ENCODE measurements at regions not wholly inside any gene's neighbourhood (a gene's known extent, or its start where the extent isn't known, plus 50 kb on each side); places are given as distances from the start of the nearest gene placed in this dataset.

DNA sequence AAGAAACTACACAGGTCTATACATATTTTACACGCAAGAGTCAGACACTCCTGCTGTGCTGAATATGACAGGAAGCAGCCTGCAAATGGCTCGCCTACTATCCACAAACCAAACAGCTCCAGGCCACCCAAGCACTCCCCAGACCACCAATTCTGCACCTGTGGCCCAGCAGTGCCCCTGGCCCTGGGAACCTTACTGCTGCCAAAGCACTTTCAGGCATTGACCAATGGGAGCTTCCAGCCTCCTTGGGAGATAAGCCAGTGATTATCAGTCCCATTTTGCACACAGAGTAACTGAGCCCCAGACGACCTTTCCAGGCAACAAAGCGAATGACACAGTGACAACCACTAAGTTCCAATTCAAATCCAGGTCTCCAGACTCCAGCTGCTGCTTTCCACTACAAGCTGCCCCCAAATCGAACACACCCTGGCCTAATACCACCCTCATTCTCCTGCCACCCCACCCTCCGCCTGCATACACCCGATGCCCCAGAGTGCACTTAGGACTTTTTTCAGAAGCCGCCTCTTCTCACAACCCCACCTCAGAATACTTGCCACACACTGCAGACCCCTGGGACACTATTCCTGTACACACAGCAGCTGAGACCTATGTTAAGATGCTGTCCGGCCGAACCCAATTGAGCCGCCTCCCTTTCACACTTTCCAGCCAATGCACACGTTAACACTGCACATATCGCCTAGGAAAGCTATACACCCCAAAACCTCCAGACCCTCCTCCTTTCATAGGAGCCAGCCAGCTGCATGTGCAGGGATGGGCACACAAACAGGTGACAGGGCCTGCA, 126.1 kb upstream of the PRMT8 start:
- H3K9me3 ChIP-seq, result no peaks in the 10 kb centered on the region
- DNase-seq, result no peak
- TF ChIP-seq, protein P1, sequence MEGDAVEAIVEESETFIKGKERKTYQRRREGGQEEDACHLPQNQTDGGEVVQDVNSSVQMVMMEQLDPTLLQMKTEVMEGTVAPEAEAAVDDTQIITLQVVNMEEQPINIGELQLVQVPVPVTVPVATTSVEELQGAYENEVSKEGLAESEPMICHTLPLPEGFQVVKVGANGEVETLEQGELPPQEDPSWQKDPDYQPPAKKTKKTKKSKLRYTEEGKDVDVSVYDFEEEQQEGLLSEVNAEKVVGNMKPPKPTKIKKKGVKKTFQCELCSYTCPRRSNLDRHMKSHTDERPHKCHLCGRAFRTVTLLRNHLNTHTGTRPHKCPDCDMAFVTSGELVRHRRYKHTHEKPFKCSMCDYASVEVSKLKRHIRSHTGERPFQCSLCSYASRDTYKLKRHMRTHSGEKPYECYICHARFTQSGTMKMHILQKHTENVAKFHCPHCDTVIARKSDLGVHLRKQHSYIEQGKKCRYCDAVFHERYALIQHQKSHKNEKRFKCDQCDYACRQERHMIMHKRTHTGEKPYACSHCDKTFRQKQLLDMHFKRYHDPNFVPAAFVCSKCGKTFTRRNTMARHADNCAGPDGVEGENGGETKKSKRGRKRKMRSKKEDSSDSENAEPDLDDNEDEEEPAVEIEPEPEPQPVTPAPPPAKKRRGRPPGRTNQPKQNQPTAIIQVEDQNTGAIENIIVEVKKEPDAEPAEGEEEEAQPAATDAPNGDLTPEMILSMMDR (IDR thresholded peaks at IDR 0.05; ENCODE audit: low read depth, low read length), result no peak
- no peaks in the 10 kb centered on the region for H3K36me3 ChIP-seq
- peaks cover 69% of the 10 kb centered on the region for H3K27me3 ChIP-seq
- no peaks in the 10 kb centered on the region for H3K4me1 ChIP-seq
- H3K4me3 ChIP-seq (ENCODE audit: low read depth, low read length), result no peak overlapping the region

DNA sequence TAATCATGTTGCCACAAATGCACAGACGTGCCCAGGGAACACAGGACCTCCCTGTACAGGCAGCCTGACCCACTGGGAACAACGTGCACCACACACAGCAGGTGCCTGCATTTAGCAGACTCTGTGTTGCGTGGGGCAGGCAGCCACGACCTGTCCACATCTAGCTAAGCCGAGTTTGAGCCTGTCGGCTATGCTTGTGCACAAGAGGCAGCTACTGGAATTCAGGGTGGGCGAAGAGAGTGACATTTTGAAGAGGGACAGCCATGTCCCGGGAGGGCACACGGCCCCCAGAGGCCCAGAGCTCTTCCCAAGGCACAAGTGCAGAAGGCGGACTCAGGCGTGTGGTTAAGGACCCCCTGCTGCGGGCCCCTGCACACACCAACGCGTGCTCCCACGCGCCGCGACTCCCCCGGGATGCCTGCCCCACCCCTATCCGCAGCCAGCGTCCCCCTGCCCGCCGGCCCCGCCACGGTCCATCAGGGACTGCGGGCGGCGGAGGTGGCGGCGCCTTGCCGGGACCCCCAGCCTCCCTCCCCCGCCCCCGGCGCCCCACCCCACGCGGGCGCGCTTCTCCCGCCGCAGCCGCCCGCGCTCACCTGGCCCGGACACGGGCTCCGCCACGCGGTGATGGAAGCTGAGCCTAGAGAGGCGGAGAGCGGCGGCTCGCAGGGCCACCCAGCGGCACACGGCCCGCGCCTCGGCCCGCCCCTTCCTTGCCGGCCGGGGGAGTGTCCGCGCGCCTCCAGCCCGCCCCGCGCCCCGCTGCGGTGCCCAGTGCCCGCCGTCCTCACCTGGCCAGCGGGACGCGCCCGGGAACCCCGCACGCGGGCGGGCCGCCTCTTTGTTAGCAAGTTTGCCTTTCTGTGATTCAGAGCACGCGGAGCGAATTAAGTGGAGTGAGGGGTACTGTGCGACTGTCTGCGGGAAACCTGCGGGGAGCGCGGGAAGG, 125.3 kb upstream of the PRMT8 start:
- peaks cover 74% of the 10 kb centered on the region for H3K27me3 ChIP-seq
- no peaks in the 10 kb centered on the region for H3K4me1 ChIP-seq
- TF ChIP-seq, protein P1 (IDR thresholded peaks at IDR 0.05; ENCODE audit: low read depth, low read length), result no peak
- H3K36me3 ChIP-seq, result no peaks in the 10 kb centered on the region
- no peaks in the 10 kb centered on the region for H3K9me3 ChIP-seq
- DNase-seq, result no peak
- no peak overlapping the region for H3K4me3 ChIP-seq (ENCODE audit: low read depth, low read length)

DNA sequence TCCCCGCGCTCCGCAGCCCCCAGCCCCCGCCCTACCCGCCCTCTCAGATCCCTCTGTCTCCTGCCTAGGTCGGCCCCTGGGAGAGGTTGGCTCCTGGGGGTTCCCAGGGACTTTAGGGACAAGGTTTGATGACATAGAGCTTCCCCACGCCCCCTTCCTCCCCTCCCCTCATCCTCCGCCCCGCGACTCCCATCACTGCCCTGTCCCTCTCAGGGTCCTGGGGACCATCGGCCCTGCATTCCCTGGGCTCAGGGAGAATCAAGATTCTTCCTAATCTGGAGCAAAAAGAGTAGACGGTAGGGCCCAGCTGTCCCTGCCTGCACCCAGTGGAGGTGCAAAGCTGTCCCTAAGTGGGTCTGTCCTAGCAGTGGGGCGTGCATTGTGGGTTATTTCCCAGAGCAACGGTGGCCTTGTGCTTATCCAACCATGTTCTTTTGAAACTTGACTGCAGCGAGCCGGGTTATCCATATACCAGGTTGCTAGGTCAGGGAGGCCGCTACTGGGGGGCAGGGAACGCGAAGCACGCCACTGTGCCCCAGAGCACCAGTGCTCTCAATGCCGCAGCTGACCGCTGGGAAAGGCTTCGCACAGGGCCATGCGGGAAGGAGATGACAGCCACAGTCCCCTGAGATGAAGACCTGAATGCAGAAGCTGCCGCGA, 124.4 kb upstream of the PRMT8 start:
- H3K9me3 ChIP-seq, result no peaks in the 10 kb centered on the region
- no peaks in the 10 kb centered on the region for H3K36me3 ChIP-seq
- no peaks in the 10 kb centered on the region for H3K4me1 ChIP-seq
- H3K27me3 ChIP-seq, result peaks cover 75% of the 10 kb centered on the region
- DNase-seq, result no peak
- no peak overlapping the region for H3K4me3 ChIP-seq (ENCODE audit: low read depth, low read length)
- TF ChIP-seq, protein P1 (IDR thresholded peaks at IDR 0.05; ENCODE audit: low read depth, low read length), result no peak

DNA sequence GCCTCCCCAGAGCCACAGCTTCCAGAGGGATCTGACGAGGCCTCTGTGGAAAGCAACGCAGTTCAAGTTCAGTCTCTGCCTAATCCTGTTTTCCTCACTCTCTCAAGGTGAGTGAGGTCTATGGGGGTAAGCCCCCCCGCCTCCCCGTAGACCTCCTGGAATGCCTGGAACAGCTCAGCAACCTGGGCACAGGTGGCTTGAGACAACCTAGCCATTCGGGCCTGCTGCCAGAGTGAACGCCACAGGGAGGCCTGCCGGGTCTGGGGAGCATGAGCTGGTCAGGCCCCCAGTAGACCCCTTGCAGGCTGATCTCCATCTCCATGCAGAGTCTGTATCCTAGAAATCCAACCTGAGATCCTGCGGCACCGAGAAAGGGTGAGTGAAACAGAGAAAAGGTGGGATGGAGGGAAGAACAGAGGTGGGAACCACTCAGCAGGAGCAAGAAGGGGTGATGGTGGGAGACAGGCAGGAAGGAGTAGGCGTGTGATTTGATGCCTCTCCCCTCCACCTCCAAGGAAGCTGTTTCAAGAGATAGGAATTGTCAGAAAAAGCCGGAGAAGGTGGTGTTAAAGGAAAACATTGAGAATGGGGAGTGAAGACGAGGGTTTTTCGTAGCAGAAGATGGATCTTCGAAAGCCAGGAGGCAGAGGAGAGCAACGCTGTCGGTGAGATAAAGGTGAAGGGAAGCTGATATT, 123.1 kb upstream of the PRMT8 start:
- no peak overlapping the region for H3K4me3 ChIP-seq (ENCODE audit: low read depth, low read length)
- H3K4me1 ChIP-seq, result no peaks in the 10 kb centered on the region
- TF ChIP-seq, protein P1 (IDR thresholded peaks at IDR 0.05; ENCODE audit: low read depth, low read length), result no peak
- DNase-seq, result no peak
- H3K27me3 ChIP-seq, result peaks cover 82% of the 10 kb centered on the region
- H3K9me3 ChIP-seq, result no peaks in the 10 kb centered on the region
- H3K36me3 ChIP-seq, result no peaks in the 10 kb centered on the region

DNA sequence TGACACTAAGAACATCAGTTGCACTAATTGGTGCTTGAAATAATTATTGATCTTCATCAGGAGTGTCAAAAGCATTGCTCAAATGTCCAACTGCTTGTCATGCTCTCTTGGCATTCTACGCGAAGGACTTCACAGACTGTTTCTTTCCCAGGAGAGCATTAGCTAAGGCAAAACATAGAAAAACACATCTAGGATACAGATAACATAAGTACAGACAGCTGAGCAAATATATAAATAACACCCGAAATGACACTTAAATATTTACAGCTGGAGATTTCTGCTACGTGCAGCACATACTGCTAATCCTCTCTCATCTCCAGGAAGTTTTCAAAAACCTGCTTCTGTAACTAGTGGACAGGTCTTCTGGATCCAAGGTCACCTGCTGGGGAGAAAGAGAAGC, 120.0 kb upstream of the PRMT8 start:
- no peak for DNase-seq
- peaks cover 57% of the 10 kb centered on the region for H3K27me3 ChIP-seq

More for the DNA sequence above, 120.0 kb upstream of the PRMT8 start:
- TF ChIP-seq, protein P1 (IDR thresholded peaks at IDR 0.05; ENCODE audit: low read depth, low read length), result no peak
- Histone ChIP-seq H3K9me3 (no peaks in the 10 kb centered on the region), H3K4me1 (no peaks in the 10 kb centered on the region), H3K4me3 (ENCODE audit: low read depth, low read length) (no peak overlapping the region), H3K36me3 (no peaks in the 10 kb centered on the region)
